Mucosa of descending colon (tissue), 3 donors: ENCODE measurements at regions not wholly inside any gene's neighbourhood (a gene's known extent, or its start where the extent isn't known, plus 50 kb on each side); places are given as distances from the start of the nearest gene placed in this dataset.
A peak's percentile ranks its signal among the peaks of the same experiment; 100 is the strongest.
"Not testable (repeated sequence)": the region's sequence is repeated elsewhere in the genome, so short reads cannot be mapped to it uniquely, and the experiment has no call there.

Experiments
- ATAC-seq: fragments of 200-7000 bp; cut with Tn5 transposase; one replicate; pipeline ENCODE4 v1.9.1; 2020; ENCODE audit warnings: mild to moderate bottlenecking, moderate library complexity
- DNase-seq, 3 donors: peaks; one replicate each; pipeline ENCODE4 v3.0.0-alpha.2; 2020
- H3K36me3 ChIP-seq: fragments of 200-600 bp; one replicate; pipeline ENCODE4 v1.8.0; 2021; ENCODE audit warnings: low read depth, mild to moderate bottlenecking
- H3K4me1 ChIP-seq: fragments of 200-600 bp; one replicate; pipeline ENCODE4 v1.8.0; 2021; ENCODE audit warnings: low read depth, mild to moderate bottlenecking
- H3K4me3 ChIP-seq: fragments of 200-600 bp; one replicate; pipeline ENCODE4 v1.8.0; 2021; ENCODE audit warnings: mild to moderate bottlenecking
- H3K9me3 ChIP-seq: fragments of 200-600 bp; one replicate; pipeline ENCODE4 v1.8.0; 2021; ENCODE audit warnings: mild to moderate bottlenecking
- CTCF ChIP-seq: fragments of 200-600 bp; IDR thresholded peaks from one replicate; pipeline ENCODE4 v1.8.0; 2022; ENCODE audit warnings: antibody characterized with exemption, mild to moderate bottlenecking
- intact Hi-C, 2 donors: fragments of 100-400 bp; cut with DNase I in 1 of 2; cut with micrococcal nuclease in 1 of 2; formaldehyde crosslinking; loops; one replicate each; pipeline versions ENCODE4 v1.11.0 to v1.11.1; 2022; cut with DNase I, micrococcal nuclease
- donor health status: DM: no; HTN: no; CAD: no; lungs with moderate emphysema.
- donor health status: DM: no; HTN: no; CAD: no.
- donor health status: DM: no; HTN: yes; CAD: no.

- ATAC-seq: no peak
- DNase-seq: no peak
- no peak for TF ChIP-seq CTCF
- intact Hi-C loops: no loop called here
- H3K9me3 ChIP-seq: peaks cover 44% of the 10 kb centered on the region
- no peak overlapping the region for H3K4me3 ChIP-seq
- H3K36me3 ChIP-seq: no peaks in the 10 kb centered on the region
- no peaks in the 10 kb centered on the region for H3K4me1 ChIP-seq
Observed at GRCh38 chr7:54215424-54215823, 326.8 kb upstream of the VSTM2A start.

- H3K4me1 ChIP-seq, intact Hi-C loops, H3K4me3 ChIP-seq, DNase-seq, H3K9me3 ChIP-seq, H3K36me3 ChIP-seq: not testable (repeated sequence)
- peak; percentile 95 for ATAC-seq
Observed at GRCh38 chr7:54226030-54226429, 316.1 kb upstream of the VSTM2A start.

- no peaks in the 10 kb centered on the region for H3K4me1 ChIP-seq
- H3K36me3 ChIP-seq: no peaks in the 10 kb centered on the region
- intact Hi-C loops: no loop called here
- H3K9me3 ChIP-seq: no peaks in the 10 kb centered on the region
- TF ChIP-seq CTCF: no peak
- DNase-seq (no peak), ATAC-seq (no peak)
- no peak overlapping the region for H3K4me3 ChIP-seq
Observed at GRCh38 chr7:54242776-54243175, 299.4 kb upstream of the VSTM2A start.

GRCh38 chr7:54245020-54245419 is 297.2 kb upstream of the VSTM2A start:
- H3K36me3 ChIP-seq: no peaks in the 10 kb centered on the region
- no peak overlapping the region for H3K4me3 ChIP-seq
- intact Hi-C loops: no loop called here
- H3K4me1 ChIP-seq: no peaks in the 10 kb centered on the region
- no peaks in the 10 kb centered on the region for H3K9me3 ChIP-seq
- ATAC-seq (no peak), DNase-seq (no peak)
- no peak for TF ChIP-seq CTCF

- no peak for DNase-seq
- Histone ChIP-seq H3K4me3 (no peak overlapping the region), H3K4me1 (no peaks in the 10 kb centered on the region), H3K9me3 (no peaks in the 10 kb centered on the region), H3K36me3 (no peaks in the 10 kb centered on the region)
- no peak for TF ChIP-seq CTCF
- intact Hi-C loops: no loop called here
- no peak for ATAC-seq
Observed at GRCh38 chr7:54249686-54250085, 292.5 kb upstream of the VSTM2A start.

GRCh38 chr7:54252256-54253035 is 289.7 kb upstream of the VSTM2A start:
- Histone ChIP-seq H3K4me1 (no peaks in the 10 kb centered on the region), H3K36me3 (no peaks in the 10 kb centered on the region), H3K9me3 (no peaks in the 10 kb centered on the region), H3K4me3 (no peak overlapping the region)
- TF ChIP-seq CTCF: no peak
- DNase-seq (no peak), ATAC-seq (no peak)
- intact Hi-C loops: no loop called here
